IPS-18c (cell line): ENCODE measurements at regions not wholly inside any gene's neighbourhood (a gene's known extent, or its start where the extent isn't known, plus 50 kb on each side); places are given as distances from the start of the nearest gene placed in this dataset.

ENCODE experiments used
- H3K4me3 ChIP-seq: 2 replicates; pipeline ENCODE4 v1.7.0; 2013; ENCODE audit warnings: low read depth, mild to moderate bottlenecking, low read length, moderate library complexity; ENCODE audit not compliant: insufficient read depth
- H3K9me3 ChIP-seq: one replicate; pipeline ENCODE4 v1.6.1; 2013; ENCODE audit warnings: mild to moderate bottlenecking, low read length, moderate library complexity; ENCODE audit not compliant: control insufficient read depth, insufficient read depth

- Histone ChIP-seq H3K4me3 (no peak overlapping the region), H3K9me3 (no peaks in the 10 kb centered on the region)
Observed at GRCh38 chr2:8310557-8311455, 371.1 kb upstream of the ID2 start.

GRCh38 chr2:8312221-8312620, 369.6 kb upstream of the ID2 start:
- Histone ChIP-seq H3K9me3 (peaks cover 2% of the 10 kb centered on the region), H3K4me3 (no peak overlapping the region)

- Histone ChIP-seq H3K9me3 (peaks cover 2% of the 10 kb centered on the region), H3K4me3 (no peak overlapping the region)
Observed at GRCh38 chr2:8312861-8313830, 368.7 kb upstream of the ID2 start.

GRCh38 chr2:8314063-8314462, 367.8 kb upstream of the ID2 start:
- Histone ChIP-seq H3K9me3 (peaks cover 2% of the 10 kb centered on the region), H3K4me3 (no peak overlapping the region)

GRCh38 chr2:8315531-8316165, 366.2 kb upstream of the ID2 start:
- no peak overlapping the region for H3K4me3 ChIP-seq
- peaks cover 2% of the 10 kb centered on the region for H3K9me3 ChIP-seq

GRCh38 chr2:8316356-8316755, 365.5 kb upstream of the ID2 start:
- Histone ChIP-seq H3K4me3 (no peak overlapping the region), H3K9me3 (peaks cover 2% of the 10 kb centered on the region)

GRCh38 chr2:8317418-8317817, 364.4 kb upstream of the ID2 start:
- H3K4me3 ChIP-seq = no peak overlapping the region
- H3K9me3 ChIP-seq = peaks cover 2% of the 10 kb centered on the region

GRCh38 chr2:8319219-8319618, 362.6 kb upstream of the ID2 start:
- Histone ChIP-seq H3K9me3 (peaks cover 2% of the 10 kb centered on the region), H3K4me3 (no peak overlapping the region)

- Histone ChIP-seq H3K4me3 (no peak overlapping the region), H3K9me3 (peaks cover 2% of the 10 kb centered on the region)
Observed at GRCh38 chr2:8320311-8321066, 361.4 kb upstream of the ID2 start.

- Histone ChIP-seq H3K9me3 (no peaks in the 10 kb centered on the region), H3K4me3 (no peak overlapping the region)
Observed at GRCh38 chr2:8322634-8323033, 359.2 kb upstream of the ID2 start.

GRCh38 chr2:8324164-8324856, 357.5 kb upstream of the ID2 start:
- no peaks in the 10 kb centered on the region for H3K9me3 ChIP-seq
- H3K4me3 ChIP-seq = no peak overlapping the region

GRCh38 chr2:8324901-8325300, 357.0 kb upstream of the ID2 start:
- Histone ChIP-seq H3K9me3 (no peaks in the 10 kb centered on the region), H3K4me3 (no peak overlapping the region)

- Histone ChIP-seq H3K9me3 (no peaks in the 10 kb centered on the region), H3K4me3 (no peak overlapping the region)
Observed at GRCh38 chr2:8327371-8328100, 354.3 kb upstream of the ID2 start.

GRCh38 chr2:8328217-8328616, 353.6 kb upstream of the ID2 start:
- Histone ChIP-seq H3K9me3 (peaks cover 1% of the 10 kb centered on the region), H3K4me3 (no peak overlapping the region)

- Histone ChIP-seq H3K4me3 (no peak overlapping the region), H3K9me3 (peaks cover 3% of the 10 kb centered on the region)
Observed at GRCh38 chr2:8329660-8330622, 351.9 kb upstream of the ID2 start.
